AG04449 (cell line): ENCODE measurements at regions not wholly inside any gene's neighbourhood (a gene's known extent, or its start where the extent isn't known, plus 50 kb on each side); places are given as distances from the start of the nearest gene placed in this dataset.

ENCODE experiments used
- CTCF ChIA-PET: fragments of 350-600 bp; formaldehyde crosslinking; extraction: SDS; loops from one replicate; lab custom pipeline; 2021; ENCODE audit warnings: antibody characterized with exemption; lab: Yijun Ruan, JAX
- POLR2A ChIA-PET: fragments of 400-600, 350-600 bp; formaldehyde crosslinking; extraction: SDS; loops from one replicate; lab custom pipeline; 2020; ENCODE audit warnings: antibody characterized with exemption, inconsistent platforms; lab: Yijun Ruan, JAX
- DNase-seq: peaks from one replicate; pipeline ENCODE4 v3.0.0-alpha.2; 2010; ENCODE audit warnings: low read depth, low spot score
- H3K4me3 ChIP-seq: 2 replicates; pipeline ENCODE4 v1.5.1; 2011; ENCODE audit warnings: low read depth, mild to moderate bottlenecking, control low read depth, low read length
- CTCF ChIP-seq: IDR thresholded peaks from one replicate; pipeline ENCODE4 v1.5.1; 2011; ENCODE audit warnings: mild to moderate bottlenecking, moderate library complexity, low read length, control low read depth, inconsistent platforms; ENCODE audit not compliant: insufficient read depth; ENCODE audit errors: missing control alignments

- TF ChIP-seq CTCF = no peak
- ChIA-PET CTCF (no interaction called here), POLR2A (no interaction called here)
- no peak for DNase-seq
- H3K4me3 ChIP-seq = no peak overlapping the region
Observed at GRCh38 chr2:52536929-52537460, 1230.6 kb upstream of the CHAC2 start.

GRCh38 chr2:52532956-52533355, 1234.6 kb upstream of the CHAC2 start:
- CTCF ChIA-PET = no interaction called here

GRCh38 chr2:52526735-52527134, 1240.9 kb upstream of the CHAC2 start:
- TF ChIP-seq CTCF = no peak
- POLR2A ChIA-PET = no interaction called here
- DNase-seq = no peak
- CTCF ChIA-PET = no interaction called here
- no peak overlapping the region for H3K4me3 ChIP-seq

More at GRCh38 chr2:52532956-52533355, 1234.6 kb upstream of the CHAC2 start:
- no peak for DNase-seq
- no peak for TF ChIP-seq CTCF
- no peak overlapping the region for H3K4me3 ChIP-seq
- POLR2A ChIA-PET = interaction anchor here (0.7 kb wide), 1 partner anchor 128 kb away, joined by 3 read pairs; no protein-coding TSS in a partner anchor

- DNase-seq = no peak
- POLR2A ChIA-PET = no interaction called here
- no peak for TF ChIP-seq CTCF
- CTCF ChIA-PET = no interaction called here
- no peak overlapping the region for H3K4me3 ChIP-seq
Observed at GRCh38 chr2:52520644-52521043, 1247.0 kb upstream of the CHAC2 start.

GRCh38 chr2:52518678-52519077, 1248.9 kb upstream of the CHAC2 start:
- H3K4me3 ChIP-seq = no peak overlapping the region
- no peak for TF ChIP-seq CTCF
- ChIA-PET CTCF (no interaction called here), POLR2A (no interaction called here)
- DNase-seq = no peak

GRCh38 chr2:52512760-52513159, 1254.8 kb upstream of the CHAC2 start:
- ChIA-PET POLR2A (no interaction called here), CTCF (no interaction called here)
- TF ChIP-seq CTCF = no peak
- no peak for DNase-seq
- no peak overlapping the region for H3K4me3 ChIP-seq
